ENCODE measurements at regions not wholly inside any gene's neighbourhood (a gene's known extent, or its start where the extent isn't known, plus 50 kb on each side); places are given as distances from the start of the nearest gene placed in this dataset.

- Histone ChIP-seq H3K36me3 (ENCODE audit: control insufficient read depth, insufficient read depth, low read length) (no peaks in the 10 kb centered on the region), H3K4me3 (ENCODE audit: low read depth in 2 of 2, low read length in 2 of 2) (no peak overlapping the region), H3K27me3 (ENCODE audit: control insufficient read depth, insufficient read depth, low read length) (0 out of 2 replicates have a peak, but pooled peaks cover 3% of the 10 kb centered on the region), H3K4me1 (ENCODE audit: control insufficient read depth, insufficient read depth, low read length) (no peaks in the 10 kb centered on the region), H3K9me3 (ENCODE audit: control insufficient read depth, insufficient read depth, low read depth, low read length) (no peaks in the 10 kb centered on the region; the same call in 1 of the 2 replicates), H3K27ac (ENCODE audit: low read length) (no peak overlapping the region)
- no peak for ATAC-seq
- no TSS peak for BruUV-seq (replicated peaks)
- intact Hi-C loops (cut with micrococcal nuclease; ENCODE audit: unreplicated experiment) (no loop called here), in situ Hi-C loops (cut with HindIII; ENCODE audit: low pct_unique_long_range_greater_than_20kb, low sequenced_read_pairs) (no loop called here)
- DNase-seq (ENCODE audit: low read depth, low spot score): no peak
- TF ChIP-seq CTCF (IDR thresholded peaks at IDR 0.05): no peak
- no peak for TF ChIP-seq REST (IDR thresholded peaks at IDR 0.05; ENCODE audit: insufficient read depth in 1 of 2, low read depth in 2 of 2, low read length in 1 of 2)
- no peak for TF ChIP-seq TCF7L2 (IDR thresholded peaks at IDR 0.05; ENCODE audit: low read depth, low read length)
- no peak for TF ChIP-seq POLR2AphosphoS5 (IDR thresholded peaks at IDR 0.05; ENCODE audit: low read depth, low read length)
- TF ChIP-seq SIN3A (IDR thresholded peaks at IDR 0.05; ENCODE audit: borderline replicate concordance, insufficient read depth, low read depth, low read length): no peak
- ChIA-PET POLR2A (no interaction called here), CTCF (no interaction called here)
These were observed 239.4 kb upstream of the SPRED2 start for GRCh38 chr2:65671670-65672242.

GRCh38 chr2:65669574-65669973, 237.2 kb upstream of the SPRED2 start:
- H3K27me3 ChIP-seq (ENCODE audit: control insufficient read depth, insufficient read depth, low read length): no peaks in the 10 kb centered on the region
- intact Hi-C loops (cut with micrococcal nuclease; ENCODE audit: unreplicated experiment) (no loop called here), in situ Hi-C loops (cut with HindIII; ENCODE audit: low pct_unique_long_range_greater_than_20kb, low sequenced_read_pairs) (no loop called here)
- CTCF ChIA-PET: no interaction called here
- H3K4me3 ChIP-seq (ENCODE audit: low read depth in 2 of 2, low read length in 2 of 2): no peak overlapping the region
- no peaks in the 10 kb centered on the region for H3K36me3 ChIP-seq (ENCODE audit: control insufficient read depth, insufficient read depth, low read length)
- no peak for ATAC-seq
- no peak for DNase-seq (ENCODE audit: low read depth, low spot score)
- no peak overlapping the region for H3K27ac ChIP-seq (ENCODE audit: low read length)
- no peaks in the 10 kb centered on the region for H3K4me1 ChIP-seq (ENCODE audit: control insufficient read depth, insufficient read depth, low read length)
- no TSS peak for BruUV-seq (replicated peaks)
- POLR2A ChIA-PET: no interaction called here
- no peaks in the 10 kb centered on the region for H3K9me3 ChIP-seq (ENCODE audit: control insufficient read depth, insufficient read depth, low read depth, low read length)
- no peak for TF ChIP-seq REST (IDR thresholded peaks at IDR 0.05; ENCODE audit: insufficient read depth in 1 of 2, low read depth in 2 of 2, low read length in 1 of 2)
- TF ChIP-seq CTCF (IDR thresholded peaks at IDR 0.05): no peak
- no peak for TF ChIP-seq POLR2AphosphoS5 (IDR thresholded peaks at IDR 0.05; ENCODE audit: low read depth, low read length)
- no peak for TF ChIP-seq SIN3A (IDR thresholded peaks at IDR 0.05; ENCODE audit: borderline replicate concordance, insufficient read depth, low read depth, low read length)
- TF ChIP-seq TCF7L2 (IDR thresholded peaks at IDR 0.05; ENCODE audit: low read depth, low read length): no peak

Measured in Panc1 (cell line).